22Rv1 (cell line): ENCODE measurements at regions not wholly inside any gene's neighbourhood (a gene's known extent, or its start where the extent isn't known, plus 50 kb on each side); places are given as distances from the start of the nearest gene placed in this dataset.

Experiments used
- H3K27ac ChIP-seq: fragments of 450-650 bp; 2 replicates; pipeline ENCODE4 v1.5.1; 2017
- CTCF ChIP-seq: fragments of 450-650 bp; IDR thresholded peaks from 2 replicates; pipeline ENCODE4 v1.5.1; 2017; ENCODE audit warnings: mild to moderate bottlenecking
- ZFX ChIP-seq: fragments of 450-650 bp; IDR thresholded peaks from 2 replicates; pipeline ENCODE4 v1.6.1; 2017; ENCODE audit warnings: antibody characterized with exemption, borderline replicate concordance

- TF ChIP-seq CTCF (no peak), ZFX (no peak)
- H3K27ac ChIP-seq: no peak overlapping the region
These were observed 238.0 kb upstream of the ATP2B1 start for GRCh38 chr12:89946518-89947135.

GRCh38 chr12:89945123-89945522 lies 236.5 kb upstream of the ATP2B1 start:
- TF ChIP-seq ZFX: no peak
- TF ChIP-seq CTCF: no peak
- H3K27ac ChIP-seq: no peak overlapping the region

- no peak overlapping the region for H3K27ac ChIP-seq
- no peak for TF ChIP-seq CTCF
- no peak for TF ChIP-seq ZFX
These were observed 234.8 kb upstream of the ATP2B1 start for GRCh38 chr12:89943463-89943862.

GRCh38 chr12:89941436-89941835 lies 232.8 kb upstream of the ATP2B1 start:
- H3K27ac ChIP-seq: no peak overlapping the region
- TF ChIP-seq ZFX (no peak), CTCF (no peak)

- TF ChIP-seq ZFX (no peak), CTCF (no peak)
- no peak overlapping the region for H3K27ac ChIP-seq
These were observed 231.0 kb upstream of the ATP2B1 start for GRCh38 chr12:89939522-89940215.

- no peak overlapping the region for H3K27ac ChIP-seq
- TF ChIP-seq ZFX: no peak
- TF ChIP-seq CTCF: no peak
These were observed 228.0 kb upstream of the ATP2B1 start for GRCh38 chr12:89936631-89937030.

- TF ChIP-seq CTCF (no peak), ZFX (no peak)
- H3K27ac ChIP-seq: no peak overlapping the region
These were observed 227.2 kb upstream of the ATP2B1 start for GRCh38 chr12:89935850-89936249.
